H1 (cell line): ENCODE measurements at regions not wholly inside any gene's neighbourhood (a gene's known extent, or its start where the extent isn't known, plus 50 kb on each side); places are given as distances from the start of the nearest gene placed in this dataset.

Source experiments
- CTCF ChIA-PET: fragments of 300-600 bp; sonication (Branson Sonifier 250); formaldehyde crosslinking; loops from one replicate; lab custom pipeline; 2021; ENCODE audit not compliant: partially characterized antibody; lab: Charles Lee
- POLR2A ChIA-PET: fragments of 300-600 bp; sonication (Branson Sonifier 250); formaldehyde crosslinking; loops from one replicate; lab custom pipeline; 2021; ENCODE audit warnings: inconsistent platforms; ENCODE audit not compliant: partially characterized antibody; lab: Charles Lee
- DNase-seq, 2 experiments: peaks; one replicate each; pipeline versions ENCODE4 v3.0.0 to v3.0.0-alpha.2; 2010 to 2022; ENCODE audit warnings: low spot score in 2 of 2, low read depth in 1 of 2, mixed read lengths in 1 of 2
- FAIRE-seq: peaks from 2 replicates; lab custom pipeline; 2011; peaks lifted over from hg19 to GRCh38; lab: Jason Lieb, UNC
- H2AFZ ChIP-seq: 2 replicates; pipeline ENCODE4 v1.8.1; 2012; ENCODE audit warnings: low read length, inconsistent platforms
- H2AK5ac ChIP-seq: 2 replicates; pipeline ENCODE4 v1.6.1; 2013; ENCODE audit warnings: low read depth, low read length
- H2BK120ac ChIP-seq: replicated peaks from 2 replicates; pipeline ENCODE3; 2013; ENCODE audit warnings: low read depth, low read length, inconsistent platforms
- H2BK12ac ChIP-seq: 2 replicates; pipeline ENCODE4 v1.6.1; 2013; ENCODE audit warnings: low read depth, low read length
- H2BK15ac ChIP-seq: 2 replicates; pipeline ENCODE4 v1.6.1; 2013; ENCODE audit warnings: low read length
- H2BK20ac ChIP-seq: 2 replicates; pipeline ENCODE4 v1.6.1; 2013; ENCODE audit warnings: low read length
- H2BK5ac ChIP-seq: 2 replicates; pipeline ENCODE4 v1.6.1; 2013; ENCODE audit warnings: low read depth, low read length
- H3K14ac ChIP-seq: 2 replicates; pipeline ENCODE4 v1.6.1; 2013; ENCODE audit warnings: inconsistent platforms; ENCODE audit not compliant: insufficient read length
- H3K18ac ChIP-seq: 2 replicates; pipeline ENCODE4 v1.6.1; 2013; ENCODE audit warnings: low read length; ENCODE audit errors: extremely low read depth
- H3K23ac ChIP-seq: 2 replicates; pipeline ENCODE4 v1.6.1; 2013; ENCODE audit warnings: inconsistent platforms; ENCODE audit not compliant: insufficient read length
- H3K23me2 ChIP-seq: 2 replicates; pipeline ENCODE4 v1.6.1; 2013; ENCODE audit warnings: low read depth, low read length
- H3K27ac ChIP-seq: 2 replicates; pipeline ENCODE4 v1.6.1; 2011; ENCODE audit warnings: low read depth, low read length, inconsistent platforms
- H3K27me3 ChIP-seq, 4 experiments: replicated peaks in 1 of 4; 1 replicate in 1 of 4; 2 replicates in 3 of 4; pipeline versions ENCODE4 v1.6.1 to v1.8.1; 2011 to 2013; ENCODE audit warnings: low read length in 3 of 4, mild to moderate bottlenecking in 3 of 4, inconsistent platforms in 2 of 4, mixed read lengths in 2 of 4, moderate library complexity in 1 of 4; ENCODE audit not compliant: control insufficient read depth in 3 of 4, insufficient read depth in 3 of 4; ENCODE audit errors: extremely low read depth in 1 of 4
- H3K36me3 ChIP-seq, 4 experiments: 2 replicates each; pipeline versions ENCODE4 v1.6.1 to v1.8.1; 2011 to 2013; ENCODE audit warnings: mild to moderate bottlenecking in 4 of 4, low read length in 3 of 4, moderate library complexity in 2 of 4, control low read depth in 1 of 4, inconsistent platforms in 1 of 4; ENCODE audit not compliant: insufficient read depth in 4 of 4, control insufficient read depth in 2 of 4
- H3K4ac ChIP-seq: replicated peaks from 2 replicates; pipeline ENCODE3; 2013; ENCODE audit warnings: low read length, low read depth, mixed read lengths, inconsistent platforms; ENCODE audit not compliant: insufficient read length
- H3K4me1 ChIP-seq, 4 experiments: replicated peaks in 1 of 4; 1 replicate in 1 of 4; 2 replicates in 3 of 4; pipeline versions ENCODE4 v1.6.1 to v1.8.1; 2011 to 2013; ENCODE audit warnings: low read length in 3 of 4, inconsistent platforms in 2 of 4, mixed read lengths in 1 of 4; ENCODE audit not compliant: insufficient read depth in 4 of 4, control insufficient read depth in 3 of 4
- H3K4me2 ChIP-seq, 2 experiments: 2 replicates each; pipeline versions ENCODE4 v1.6.1 to v1.8.1; 2011 to 2013; ENCODE audit warnings: low read depth in 2 of 2, low read length in 2 of 2, control low read depth in 1 of 2, inconsistent platforms in 1 of 2, mild to moderate bottlenecking in 1 of 2; ENCODE audit not compliant: insufficient read depth in 1 of 2
- H3K4me3 ChIP-seq, 4 experiments: fragments of 200-600, 300-600 bp in 1 of 4; sonication (generic), shearing (Covaris generic), sonication (Bioruptor Twin) in 1 of 4; 2 replicates each; pipeline versions ENCODE4 v1.5.1 to v1.8.1; 2011 to 2016; ENCODE audit warnings: low read length in 4 of 4, low read depth in 3 of 4, control low read depth in 2 of 4, inconsistent platforms in 2 of 4, mild to moderate bottlenecking in 2 of 4, mixed read lengths in 1 of 4, moderate library complexity in 1 of 4; ENCODE audit not compliant: insufficient read depth in 2 of 4; ENCODE audit errors: extremely low read depth in 1 of 4
- H3K56ac ChIP-seq: replicated peaks from 2 replicates; pipeline ENCODE3; 2013; ENCODE audit warnings: low read depth, mild to moderate bottlenecking, mixed read lengths, low read length, inconsistent platforms; ENCODE audit not compliant: insufficient read length
- H3K79me1 ChIP-seq: 2 replicates; pipeline ENCODE4 v1.6.1; 2013; ENCODE audit warnings: low read depth, low read length, control low read depth
- H3K79me2 ChIP-seq, 2 experiments: 2 replicates each; pipeline versions ENCODE4 v1.6.1 to v1.8.1; 2012 to 2013; ENCODE audit warnings: low read length in 2 of 2, mild to moderate bottlenecking in 2 of 2, inconsistent platforms in 1 of 2; ENCODE audit not compliant: insufficient read depth in 2 of 2, control insufficient read depth in 1 of 2
- H3K9ac ChIP-seq, 4 experiments: replicated peaks in 1 of 4; 1 replicate in 1 of 4; 2 replicates in 3 of 4; pipeline versions ENCODE4 v1.6.1 to v1.8.1; 2011 to 2013; ENCODE audit warnings: low read depth in 3 of 4, low read length in 3 of 4, control low read depth in 2 of 4, mild to moderate bottlenecking in 2 of 4, moderate library complexity in 2 of 4, inconsistent platforms in 1 of 4; ENCODE audit errors: extremely low read depth in 1 of 4
- H3K9me3 ChIP-seq, 2 experiments: 2 replicates each; pipeline versions ENCODE4 v1.6.1 to v1.8.1; 2012 to 2013; ENCODE audit warnings: mild to moderate bottlenecking in 2 of 2, moderate library complexity in 2 of 2, control low read depth in 1 of 2, inconsistent platforms in 1 of 2, low read depth in 1 of 2, low read length in 1 of 2, mixed read lengths in 1 of 2; ENCODE audit not compliant: insufficient read depth in 2 of 2
- H4K20me1 ChIP-seq, 2 experiments: replicated peaks in 1 of 2; 2 replicates each; pipeline versions ENCODE3 to v1.8.1; 2011 to 2013; ENCODE audit warnings: inconsistent platforms in 2 of 2, low read length in 2 of 2, mild to moderate bottlenecking in 1 of 2; ENCODE audit not compliant: insufficient read depth in 2 of 2, control insufficient read depth in 1 of 2
- H4K5ac ChIP-seq: 2 replicates; pipeline ENCODE4 v1.6.1; 2013; ENCODE audit warnings: low read length, low read depth, mixed read lengths, inconsistent platforms; ENCODE audit not compliant: insufficient read length
- H4K8ac ChIP-seq: 2 replicates; pipeline ENCODE4 v1.8.0; 2013; ENCODE audit warnings: mild to moderate bottlenecking, moderate library complexity, low read length, inconsistent platforms; ENCODE audit not compliant: insufficient read depth; ENCODE audit errors: extremely low read depth
- H4K91ac ChIP-seq: replicated peaks from 2 replicates; pipeline ENCODE3; 2013; ENCODE audit warnings: low read length, mixed read lengths, inconsistent platforms; ENCODE audit not compliant: insufficient read length
- CHD2 ChIP-seq: IDR thresholded peaks from 2 replicates; pipeline ENCODE4 v1.6.1; 2012; ENCODE audit warnings: low read length, improper control_type of control experiment
- MAFK ChIP-seq: IDR thresholded peaks from 2 replicates; pipeline ENCODE4 v1.6.1; 2012; ENCODE audit warnings: low read depth, mild to moderate bottlenecking, improper control_type of control experiment, low read length
- NRF1 ChIP-seq: IDR thresholded peaks from 2 replicates; pipeline ENCODE4 v1.6.1; 2011; ENCODE audit warnings: mild to moderate bottlenecking, low read depth, low read length, improper control_type of control experiment
- POLR2A ChIP-seq, 2 experiments: IDR thresholded peaks; 1 replicate in 1 of 2; 2 replicates in 1 of 2; pipeline ENCODE4 v1.6.1; 2011; ENCODE audit warnings: low read depth in 2 of 2, low read length in 2 of 2, mild to moderate bottlenecking in 2 of 2; ENCODE audit errors: control extremely low read depth in 1 of 2
- SIN3A ChIP-seq, 2 experiments: IDR thresholded peaks in 1 of 2; conservative IDR thresholded peaks in 1 of 2; 2 replicates each; pipeline ENCODE4 v1.6.1; 2011 to 2012; ENCODE audit warnings: low read length in 2 of 2, improper control_type of control experiment in 1 of 2, low read depth in 1 of 2, mild to moderate bottlenecking in 1 of 2
- SIRT6 ChIP-seq: IDR thresholded peaks from one replicate; pipeline ENCODE4 v1.7.1; 2012; ENCODE audit warnings: low read length, inconsistent platforms
- SIX5 ChIP-seq: IDR thresholded peaks from 2 replicates; pipeline ENCODE4 v1.6.1; 2011; ENCODE audit warnings: mild to moderate bottlenecking, low read depth, low read length
- WGBS, 2 experiments: shearing (Covaris generic) in 1 of 2; methylation state at CpG; one replicate each; pipeline versions ENCODE4 v1.1.6 to v1.1.7; 2013 to 2015; ENCODE audit warnings: low lambda C conversion rate in 2 of 2, mixed read lengths in 2 of 2, inconsistent platforms in 1 of 2, low coverage in 1 of 2, missing lambda C conversion rate in 1 of 2; ENCODE audit not compliant: insufficient replicate concordance in 2 of 2, insufficient coverage in 1 of 2, insufficient read length in 1 of 2; ENCODE audit errors: extremely low coverage in 1 of 2, missing lambda C conversion rate in 1 of 2; 5-methylcytosine and 5-hydroxymethylcytosine counted together

DNA sequence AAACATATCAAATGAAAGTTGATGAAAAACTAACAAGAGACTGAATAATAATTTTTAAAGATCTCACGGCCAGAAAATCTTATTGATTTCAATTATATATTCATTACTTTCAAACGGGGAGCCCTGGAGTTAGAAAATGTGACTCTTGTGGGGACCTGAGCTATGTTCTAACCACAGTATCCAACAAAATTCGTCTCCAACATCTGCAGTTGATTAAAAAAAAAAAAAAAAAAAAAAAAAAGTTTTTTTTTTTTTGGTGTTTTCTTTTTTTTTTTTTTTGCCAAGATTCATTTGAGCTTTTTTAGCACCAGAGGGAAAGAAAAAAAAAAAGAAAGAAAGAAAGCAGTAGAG lies 144.3 kb upstream of the PIK3R1 start:
- CTCF ChIA-PET = interaction anchor here (0.7 to 2.2 kb wide), 2 partner anchors 145 to 181 kb away, joined by 3 to 5 read pairs; no protein-coding TSS in a partner anchor
- Histone ChIP-seq H2BK120ac (no peak overlapping the region), H3K4me2 (no peak overlapping the region), H3K56ac (no peak overlapping the region), H4K8ac (no peak overlapping the region), H3K14ac (no peak overlapping the region), H2AFZ (no peak overlapping the region), H4K5ac (no peak overlapping the region), H3K79me1 (no peaks in the 10 kb centered on the region), H2BK20ac (no peak overlapping the region), H3K27me3 (no peaks in the 10 kb centered on the region), H3K23me2 (no peaks in the 10 kb centered on the region), H3K36me3 (no peaks in the 10 kb centered on the region), H3K23ac (no peak overlapping the region), H2BK5ac (no peak overlapping the region), H3K4me3 (no peak overlapping the region), H2AK5ac (no peak overlapping the region), H3K4ac (no peak overlapping the region), H3K79me2 (no peaks in the 10 kb centered on the region), H3K27ac (no peak overlapping the region), H3K9ac (no peak overlapping the region), H3K4me1 (no peaks in the 10 kb centered on the region), H2BK15ac (no peak overlapping the region), H4K20me1 (no peaks in the 10 kb centered on the region), H2BK12ac (no peak overlapping the region), H4K91ac (no peak overlapping the region), H3K18ac (no peak overlapping the region), H3K9me3 (no peaks in the 10 kb centered on the region)
- 85% methylated on average over 3 of the region's 3 CpGs; no CpG with 5 or more reads in 1 of the 2 experiments for WGBS, 2 experiments
- FAIRE-seq (no peak), DNase-seq (no peak)
- POLR2A ChIA-PET = no interaction called here
- TF ChIP-seq MAFK (no peak), CHD2 (no peak), POLR2A (IDR thresholded peaks at IDR 0.05; ENCODE audit: control extremely low read depth in 1 of 2, low read depth in 2 of 2, low read length in 2 of 2) (no peak), SIN3A (conservative IDR thresholded peaks at IDR 0.05 in 1 of 2, IDR thresholded peaks at IDR 0.05 in 1 of 2; ENCODE audit: low read depth in 1 of 2, low read length in 2 of 2) (no peak), SIX5 (no peak), NRF1 (no peak), SIRT6 (no peak)
